Mesendoderm (in vitro differentiated cells): ENCODE measurements at regions not wholly inside any gene's neighbourhood (a gene's known extent, or its start where the extent isn't known, plus 50 kb on each side); places are given as distances from the start of the nearest gene placed in this dataset.
"Not testable (repeated sequence)": the region's sequence is repeated elsewhere in the genome, so short reads cannot be mapped to it uniquely, and the experiment has no call there.

Source experiments
- DNase-seq: peaks from one replicate; pipeline ENCODE4 v3.0.0; 2013
- H2AK5ac ChIP-seq: 2 replicates; pipeline ENCODE4 v1.6.1; 2013; ENCODE audit warnings: low read length, inconsistent platforms
- H2BK120ac ChIP-seq: 2 replicates; pipeline ENCODE4 v1.6.1; 2013; ENCODE audit warnings: low read depth, mild to moderate bottlenecking, low read length, moderate library complexity, mixed read lengths
- H2BK15ac ChIP-seq: replicated peaks from 2 replicates; pipeline ENCODE4 v1.6.1; 2013; ENCODE audit warnings: low read depth, mild to moderate bottlenecking, moderate library complexity
- H2BK5ac ChIP-seq: 2 replicates; pipeline ENCODE4 v1.6.1; 2013; ENCODE audit warnings: low read length, inconsistent platforms
- H3K18ac ChIP-seq: 2 replicates; pipeline ENCODE4 v1.6.1; 2013; ENCODE audit warnings: mild to moderate bottlenecking, low read length, mixed read lengths
- H3K23ac ChIP-seq: one replicate; pipeline ENCODE4 v1.6.1; 2013; ENCODE audit warnings: low read length
- H3K27ac ChIP-seq: 2 replicates; pipeline ENCODE4 v1.5.1; 2013; ENCODE audit warnings: low read depth, mild to moderate bottlenecking, inconsistent platforms, low read length, moderate library complexity
- H3K27me3 ChIP-seq: 2 replicates; pipeline ENCODE4 v1.6.1; 2013; ENCODE audit warnings: low read length, control low read depth, mild to moderate bottlenecking, inconsistent platforms; ENCODE audit not compliant: insufficient read depth, poor library complexity
- H3K36me3 ChIP-seq: 2 replicates; pipeline ENCODE4 v1.6.1; 2013; ENCODE audit warnings: low read length, inconsistent platforms; ENCODE audit not compliant: control insufficient read depth, insufficient read depth
- H3K4ac ChIP-seq: one replicate; pipeline ENCODE4 v1.6.1; 2013; ENCODE audit warnings: low read depth, mild to moderate bottlenecking, low read length, moderate library complexity
- H3K4me1 ChIP-seq: 2 replicates; pipeline ENCODE4 v1.6.1; 2013; ENCODE audit warnings: low read depth, low read length, inconsistent platforms; ENCODE audit not compliant: control insufficient read depth
- H3K4me2 ChIP-seq: 2 replicates; pipeline ENCODE4 v1.6.1; 2013; ENCODE audit warnings: low read length
- H3K4me3 ChIP-seq: 2 replicates; pipeline ENCODE4 v1.5.1; 2013; ENCODE audit warnings: mild to moderate bottlenecking, low read length
- H3K56ac ChIP-seq: one replicate; pipeline ENCODE4 v1.6.1; 2013; ENCODE audit warnings: low read length
- H3K79me1 ChIP-seq: 2 replicates; pipeline ENCODE4 v1.6.1; 2013; ENCODE audit warnings: low read length, inconsistent platforms
- H3K79me2 ChIP-seq: 2 replicates; pipeline ENCODE4 v1.6.1; 2013; ENCODE audit warnings: mild to moderate bottlenecking, low read length; ENCODE audit not compliant: control insufficient read depth, insufficient read depth
- H3K9ac ChIP-seq: 2 replicates; pipeline ENCODE4 v1.6.1; 2013; ENCODE audit warnings: low read length, inconsistent platforms
- H4K5ac ChIP-seq: one replicate; pipeline ENCODE4 v1.6.1; 2013; ENCODE audit warnings: low read length
- H4K8ac ChIP-seq: one replicate; pipeline ENCODE4 v1.6.1; 2013; ENCODE audit warnings: low read depth, mild to moderate bottlenecking, control low read depth, low read length, moderate library complexity
- WGBS: extraction: QIAGEN DNeasy Blood & Tissue Kit; methylation state at CpG from one replicate; pipeline ENCODE4 v1.1.7; 2013; ENCODE audit warnings: low lambda C conversion rate, missing lambda C conversion rate; ENCODE audit not compliant: insufficient coverage; ENCODE audit errors: extremely low coverage; 5-methylcytosine and 5-hydroxymethylcytosine counted together

DNA sequence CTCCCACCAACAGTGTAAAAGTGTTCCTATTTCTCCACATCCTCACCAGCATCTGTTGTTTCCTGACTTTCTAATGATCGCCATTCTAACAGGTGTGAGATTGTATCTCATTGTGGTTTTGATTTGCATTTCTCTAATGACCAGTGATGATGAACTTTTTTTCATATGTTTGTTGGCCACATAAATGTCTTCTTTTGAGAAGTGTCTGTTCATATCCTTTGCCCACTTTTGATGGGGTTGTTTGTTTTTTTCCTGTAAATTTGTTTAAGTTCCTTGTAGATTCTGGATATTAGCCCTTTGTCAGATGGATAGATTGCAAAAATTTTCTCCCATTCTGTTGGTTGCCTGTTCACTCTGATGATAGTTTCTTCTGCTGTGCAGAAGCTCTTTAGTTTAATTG, 687.3 kb upstream of the ADGRB3 start:
- not testable (repeated sequence) for H3K27ac ChIP-seq, H2BK5ac ChIP-seq

DNA sequence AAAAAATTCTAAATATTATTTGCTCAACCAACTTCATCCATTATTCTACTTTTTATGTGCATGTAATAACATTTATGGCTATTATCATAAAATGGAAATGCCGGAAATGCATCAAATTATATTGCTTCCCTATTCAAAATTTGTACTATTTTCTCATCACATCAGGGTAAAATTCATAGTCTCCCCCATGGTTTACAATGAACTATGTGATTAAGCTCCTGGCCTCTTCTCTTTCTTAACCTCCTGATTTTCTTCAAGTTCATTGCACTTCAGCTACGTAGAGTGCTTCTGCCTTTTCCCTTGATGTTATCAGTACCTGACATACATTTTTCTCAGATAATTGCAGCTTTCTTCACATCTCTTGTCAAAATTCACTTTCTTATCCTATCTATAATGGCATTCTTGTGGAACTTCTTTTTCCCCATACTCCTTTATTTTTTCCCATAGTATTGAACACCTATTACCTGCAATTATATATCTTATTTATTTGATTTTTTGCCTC, 699.1 kb upstream of the ADGRB3 start:
- Histone ChIP-seq H2AK5ac (no peak overlapping the region), H2BK5ac (no peak overlapping the region), H3K23ac (no peak overlapping the region), H3K79me2 (no peaks in the 10 kb centered on the region), H3K56ac (no peak overlapping the region), H3K4ac (no peak overlapping the region), H3K27me3 (no peaks in the 10 kb centered on the region), H3K18ac (no peak overlapping the region), H3K36me3 (no peaks in the 10 kb centered on the region), H2BK120ac (no peak overlapping the region), H3K27ac (no peak overlapping the region), H4K5ac (no peak overlapping the region), H3K4me2 (no peak overlapping the region), H3K9ac (no peak overlapping the region), H4K8ac (no peak overlapping the region), H3K79me1 (no peaks in the 10 kb centered on the region), H2BK15ac (no peak overlapping the region), H3K4me1 (no peaks in the 10 kb centered on the region), H3K4me3 (no peak overlapping the region)
- no CpG with 5 or more reads among the region's 2 CpGs for WGBS
- no peak for DNase-seq

More for the DNA sequence above, 687.3 kb upstream of the ADGRB3 start:
- no CpG with 5 or more reads among the region's 1 CpG for WGBS
- not testable (repeated sequence) for H3K9ac ChIP-seq, H3K79me1 ChIP-seq, H2AK5ac ChIP-seq, H3K23ac ChIP-seq, DNase-seq, H2BK120ac ChIP-seq, H4K5ac ChIP-seq, H3K79me2 ChIP-seq, H2BK15ac ChIP-seq, H3K18ac ChIP-seq, H3K4me3 ChIP-seq, H3K56ac ChIP-seq, H4K8ac ChIP-seq, H3K4ac ChIP-seq, H3K4me1 ChIP-seq, H3K4me2 ChIP-seq, H3K27me3 ChIP-seq, H3K36me3 ChIP-seq

DNA sequence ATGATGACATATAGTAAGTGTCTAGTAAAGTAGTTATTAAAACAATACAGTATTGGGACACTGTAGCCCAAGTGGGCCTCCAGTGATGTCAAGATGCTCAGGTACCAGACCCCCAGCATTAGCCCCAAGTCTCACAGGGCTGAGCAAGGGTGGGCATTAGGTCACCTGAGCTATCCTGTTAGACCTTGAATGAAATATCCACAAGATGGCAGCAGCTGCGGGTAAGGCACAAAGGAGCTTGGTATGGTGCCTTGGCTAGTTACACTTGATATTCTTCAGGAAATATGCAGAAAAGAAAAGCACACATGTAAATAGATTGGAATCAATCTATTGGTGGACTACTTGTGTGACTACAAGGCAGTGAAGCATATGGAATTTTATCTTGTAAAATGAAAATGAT, 701.8 kb upstream of the ADGRB3 start:
- H4K8ac ChIP-seq = no peak overlapping the region
- no peak overlapping the region for H2BK15ac ChIP-seq
- no peak overlapping the region for H2AK5ac ChIP-seq
- H3K79me2 ChIP-seq = no peaks in the 10 kb centered on the region
- H2BK120ac ChIP-seq = no peak overlapping the region
- no peak overlapping the region for H3K4me3 ChIP-seq
- no peak overlapping the region for H2BK5ac ChIP-seq
- no peaks in the 10 kb centered on the region for H3K36me3 ChIP-seq
- no peaks in the 10 kb centered on the region for H3K4me1 ChIP-seq
- H3K4me2 ChIP-seq = no peak overlapping the region
- H3K18ac ChIP-seq = no peak overlapping the region
- no peaks in the 10 kb centered on the region for H3K27me3 ChIP-seq
- WGBS = no CpG with 5 or more reads among the region's 1 CpG
- H3K9ac ChIP-seq = no peak overlapping the region
- no peak overlapping the region for H3K56ac ChIP-seq
- H3K23ac ChIP-seq = no peak overlapping the region
- DNase-seq = peak; percentile 72
- H3K27ac ChIP-seq = no peak overlapping the region
- H3K79me1 ChIP-seq = no peaks in the 10 kb centered on the region
- H4K5ac ChIP-seq = no peak overlapping the region
- no peak overlapping the region for H3K4ac ChIP-seq

DNA sequence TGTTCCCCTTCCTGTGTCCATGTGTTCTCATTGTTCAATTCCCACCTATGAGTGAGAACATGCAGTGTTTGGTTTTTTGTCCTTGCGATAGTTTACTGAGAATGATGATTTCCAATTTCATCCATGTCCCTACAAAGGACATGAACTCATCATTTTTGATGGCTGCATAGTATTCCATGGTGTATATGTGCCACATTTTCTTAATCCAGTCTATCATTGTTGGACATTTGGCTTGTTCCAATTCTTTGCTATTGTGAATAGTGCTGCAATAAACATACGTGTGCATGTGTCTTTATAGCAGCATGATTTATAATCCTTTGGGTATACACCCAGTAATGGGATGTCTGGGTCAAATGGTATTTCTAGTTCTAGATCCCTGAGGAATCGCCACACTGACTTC, 712.5 kb upstream of the ADGRB3 start:
- not testable (repeated sequence) for H3K9ac ChIP-seq, H3K18ac ChIP-seq, H3K4me1 ChIP-seq, H2BK5ac ChIP-seq, H4K5ac ChIP-seq, H3K27me3 ChIP-seq, DNase-seq, H3K79me1 ChIP-seq, H3K4me2 ChIP-seq, H3K4ac ChIP-seq, H3K23ac ChIP-seq, H3K36me3 ChIP-seq, H3K27ac ChIP-seq, H3K79me2 ChIP-seq, H3K4me3 ChIP-seq, H4K8ac ChIP-seq, H3K56ac ChIP-seq, H2BK120ac ChIP-seq, H2BK15ac ChIP-seq, H2AK5ac ChIP-seq
- WGBS = no CpG with 5 or more reads among the region's 3 CpGs

DNA sequence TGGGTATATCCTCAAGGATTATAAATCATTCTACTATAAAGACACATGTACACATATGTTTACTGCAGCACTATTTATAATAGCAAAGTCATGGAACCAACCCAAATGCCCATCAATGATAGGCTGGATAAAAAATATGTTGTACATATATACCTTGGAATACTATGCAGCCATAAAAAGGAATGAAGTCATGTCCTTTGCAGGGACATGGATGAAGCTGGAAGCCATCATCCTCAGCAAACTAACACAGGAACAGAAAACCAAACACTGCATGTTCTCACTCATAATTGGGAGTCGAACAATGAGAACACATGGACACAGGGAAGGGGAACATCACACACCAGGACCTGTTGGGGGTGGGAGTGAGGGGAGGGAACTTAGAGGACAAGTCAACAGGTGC, 715.0 kb upstream of the ADGRB3 start:
- H3K4me2 ChIP-seq, H3K27ac ChIP-seq, H2BK120ac ChIP-seq, H2BK15ac ChIP-seq, H3K4me1 ChIP-seq, H3K79me1 ChIP-seq, H3K27me3 ChIP-seq, H4K5ac ChIP-seq, H2BK5ac ChIP-seq, H3K9ac ChIP-seq, H3K23ac ChIP-seq, H3K79me2 ChIP-seq, H3K36me3 ChIP-seq, H3K4me3 ChIP-seq, H3K56ac ChIP-seq, H4K8ac ChIP-seq, H3K18ac ChIP-seq, H3K4ac ChIP-seq, H2AK5ac ChIP-seq, DNase-seq: not testable (repeated sequence)
- no CpG with 5 or more reads among the region's 1 CpG for WGBS

DNA sequence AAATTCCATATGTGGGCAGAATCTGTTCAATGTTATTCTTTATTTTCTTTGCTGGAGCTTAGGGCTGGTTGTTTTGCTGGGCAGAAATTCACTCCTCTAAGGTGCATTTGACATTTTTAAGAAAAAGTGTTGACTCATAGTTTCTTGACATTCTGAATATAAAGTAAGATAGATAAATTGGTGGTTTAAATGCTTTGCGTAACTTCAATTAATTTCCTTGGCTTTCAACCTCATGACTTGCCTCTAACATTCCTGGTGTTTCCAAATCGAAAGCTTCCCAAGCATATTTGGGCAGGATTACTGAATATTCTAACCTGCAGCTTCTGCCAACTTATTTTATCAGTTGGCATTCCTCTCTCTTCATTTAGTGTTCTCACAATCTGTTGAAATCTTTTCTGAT, 718.7 kb upstream of the ADGRB3 start:
- H4K5ac ChIP-seq = no peak overlapping the region
- H3K4me1 ChIP-seq = no peaks in the 10 kb centered on the region
- H3K56ac ChIP-seq = no peak overlapping the region
- H2BK120ac ChIP-seq = no peak overlapping the region
- H3K36me3 ChIP-seq = no peaks in the 10 kb centered on the region
- no peaks in the 10 kb centered on the region for H3K79me2 ChIP-seq
- WGBS = no CpG with 5 or more reads among the region's 2 CpGs
- no peak overlapping the region for H3K27ac ChIP-seq
- no peak overlapping the region for H3K4ac ChIP-seq
- no peak overlapping the region for H3K4me3 ChIP-seq
- H2BK5ac ChIP-seq = no peak overlapping the region
- no peak overlapping the region for H3K9ac ChIP-seq
- no peak for DNase-seq
- no peak overlapping the region for H3K18ac ChIP-seq
- no peak overlapping the region for H3K23ac ChIP-seq
- H2BK15ac ChIP-seq = no peak overlapping the region
- no peak overlapping the region for H4K8ac ChIP-seq
- H3K4me2 ChIP-seq = no peak overlapping the region
- no peaks in the 10 kb centered on the region for H3K27me3 ChIP-seq
- H2AK5ac ChIP-seq = no peak overlapping the region
- no peaks in the 10 kb centered on the region for H3K79me1 ChIP-seq
